PC-3 (cell line): ENCODE measurements at regions not wholly inside any gene's neighbourhood (a gene's known extent, or its start where the extent isn't known, plus 50 kb on each side); places are given as distances from the start of the nearest gene placed in this dataset.

Source experiments
- ATAC-seq: fragments of 200-7000 bp; cut with Tn5 transposase; 2 replicates; pipeline ENCODE4 v1.9.1; 2020; ENCODE audit warnings: mild to moderate bottlenecking, moderate library complexity
- BruUV-seq: library from RNA; stranded (reverse); fragments of 400-500 nt; replicated peaks from 2 replicates; lab custom pipeline; 2021; lab: Mats Ljungman, UMichigan
- CTCF ChIA-PET: fragments of 300-600 bp; sonication (Branson Sonifier 250); formaldehyde crosslinking; loops from one replicate; lab custom pipeline; 2022; ENCODE audit warnings: antibody characterized with exemption; lab: Charles Lee
- POLR2A ChIA-PET: fragments of 300-600 bp; sonication (Branson Sonifier 250); formaldehyde crosslinking; loops from one replicate; lab custom pipeline; 2022; ENCODE audit warnings: antibody characterized with exemption; ENCODE audit not compliant: unreplicated experiment; lab: Charles Lee
- DNase-seq: peaks from one replicate; pipeline ENCODE4 v3.0.0-alpha.2; 2015
- H2AFZ ChIP-seq: fragments of 300-600 bp; sonication (generic); 2 replicates; pipeline ENCODE4 v1.6.0; 2016; ENCODE audit warnings: antibody characterized with exemption, low read length
- H3F3A ChIP-seq: fragments of 300-600 bp; sonication (generic); one replicate; pipeline ENCODE4 v1.6.0; 2017; ENCODE audit warnings: antibody characterized with exemption, low read length, control low read depth, mild to moderate bottlenecking; ENCODE audit not compliant: unreplicated experiment
- H3K27ac ChIP-seq: fragments of 300-600 bp; sonication (generic); 2 replicates; pipeline ENCODE4 v1.5.1; 2016; ENCODE audit warnings: mild to moderate bottlenecking, low read length
- H3K27me3 ChIP-seq: fragments of 300-600 bp; sonication (generic); 2 replicates; pipeline ENCODE4 v1.6.1; 2016; ENCODE audit warnings: low read length, mixed read lengths
- H3K36me3 ChIP-seq: fragments of 300-600 bp; sonication (generic); 2 replicates; pipeline ENCODE4 v1.6.1; 2016; ENCODE audit warnings: low read depth, mixed run types, low read length, mixed read lengths
- H3K4me1 ChIP-seq: fragments of 300-600 bp; sonication (generic); 2 replicates; pipeline ENCODE4 v1.5.1; 2016; ENCODE audit warnings: low read length; ENCODE audit not compliant: insufficient read depth
- H3K4me2 ChIP-seq: fragments of 300-600 bp; sonication (generic); 2 replicates; pipeline ENCODE4 v1.6.0; 2016; ENCODE audit warnings: low read length
- H3K4me3 ChIP-seq: fragments of 300-600 bp; sonication (generic); 2 replicates; pipeline ENCODE4 v1.5.1; 2016; ENCODE audit warnings: mild to moderate bottlenecking, low read length, mixed read lengths
- H3K79me2 ChIP-seq: fragments of 300-600 bp; sonication (generic); 2 replicates; pipeline ENCODE4 v1.6.1; 2017; ENCODE audit warnings: low read length, mixed read lengths
- H3K9ac ChIP-seq: fragments of 300-600 bp; sonication (generic); 2 replicates; pipeline ENCODE4 v1.6.0; 2016; ENCODE audit warnings: mild to moderate bottlenecking, low read length
- H3K9me2 ChIP-seq: fragments of 300-600 bp; sonication (generic); replicated peaks from 2 replicates; pipeline ENCODE4 v1.6.1; 2016; ENCODE audit warnings: mixed run types, low read length, mixed read lengths
- H3K9me3 ChIP-seq: fragments of 300-600 bp; sonication (generic); 2 replicates; pipeline ENCODE4 v1.6.1; 2016; ENCODE audit warnings: low read length, mixed read lengths
- H4K20me1 ChIP-seq: fragments of 300-600 bp; sonication (generic); 2 replicates; pipeline ENCODE4 v1.6.1; 2016; ENCODE audit warnings: low read length, mixed read lengths
- EZH2 ChIP-seq: fragments of 300-600 bp; sonication (generic); IDR thresholded peaks from one replicate; pipeline ENCODE4 v1.6.1; 2017; ENCODE audit warnings: antibody characterized with exemption, mild to moderate bottlenecking, low read length; ENCODE audit not compliant: unreplicated experiment
- EZH2phosphoT487 ChIP-seq: fragments of 300-600 bp; sonication (generic); IDR thresholded peaks from 2 replicates; pipeline ENCODE4 v1.6.1; 2018; ENCODE audit warnings: mild to moderate bottlenecking, antibody characterized with exemption, low read length, borderline replicate concordance
- intact Hi-C: fragments of 100-400 bp; cut with micrococcal nuclease; formaldehyde crosslinking; loops from 2 replicates; pipeline ENCODE4 v1.9.0; 2023
- TF ChIP-seq, protein P1 (sequence below): fragments of 300-600 bp; sonication (generic); conservative IDR thresholded peaks from 2 replicates; pipeline ENCODE4 v1.5.1; 2017; ENCODE audit warnings: antibody characterized with exemption, low read depth, mild to moderate bottlenecking, low read length

- Histone ChIP-seq H3K27me3 (peaks cover 22% of the 10 kb centered on the region), H3K36me3 (no peaks in the 10 kb centered on the region), H3K9me2 (no peaks in the 10 kb centered on the region), H3F3A (no peaks in the 10 kb centered on the region), H2AFZ (no peak overlapping the region), H3K9me3 (no peaks in the 10 kb centered on the region), H3K4me2 (no peak overlapping the region), H3K79me2 (no peaks in the 10 kb centered on the region), H4K20me1 (no peaks in the 10 kb centered on the region), H3K9ac (no peak overlapping the region), H3K4me1 (no peaks in the 10 kb centered on the region), H3K27ac (no peak overlapping the region), H3K4me3 (no peak overlapping the region)
- ChIA-PET CTCF (no interaction called here), POLR2A (no interaction called here)
- TF ChIP-seq, protein P1, sequence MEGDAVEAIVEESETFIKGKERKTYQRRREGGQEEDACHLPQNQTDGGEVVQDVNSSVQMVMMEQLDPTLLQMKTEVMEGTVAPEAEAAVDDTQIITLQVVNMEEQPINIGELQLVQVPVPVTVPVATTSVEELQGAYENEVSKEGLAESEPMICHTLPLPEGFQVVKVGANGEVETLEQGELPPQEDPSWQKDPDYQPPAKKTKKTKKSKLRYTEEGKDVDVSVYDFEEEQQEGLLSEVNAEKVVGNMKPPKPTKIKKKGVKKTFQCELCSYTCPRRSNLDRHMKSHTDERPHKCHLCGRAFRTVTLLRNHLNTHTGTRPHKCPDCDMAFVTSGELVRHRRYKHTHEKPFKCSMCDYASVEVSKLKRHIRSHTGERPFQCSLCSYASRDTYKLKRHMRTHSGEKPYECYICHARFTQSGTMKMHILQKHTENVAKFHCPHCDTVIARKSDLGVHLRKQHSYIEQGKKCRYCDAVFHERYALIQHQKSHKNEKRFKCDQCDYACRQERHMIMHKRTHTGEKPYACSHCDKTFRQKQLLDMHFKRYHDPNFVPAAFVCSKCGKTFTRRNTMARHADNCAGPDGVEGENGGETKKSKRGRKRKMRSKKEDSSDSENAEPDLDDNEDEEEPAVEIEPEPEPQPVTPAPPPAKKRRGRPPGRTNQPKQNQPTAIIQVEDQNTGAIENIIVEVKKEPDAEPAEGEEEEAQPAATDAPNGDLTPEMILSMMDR, result no peak
- intact Hi-C loops, result no loop called here
- DNase-seq (no peak), ATAC-seq (no peak)
- BruUV-seq, result no TSS peak
These were observed 356.9 kb downstream of the C16orf95 start for GRCh38 chr16:86960266-86960665.

- intact Hi-C loops, result no loop called here
- ChIA-PET POLR2A (no interaction called here), CTCF (no interaction called here)
- Histone ChIP-seq H3K36me3 (no peaks in the 10 kb centered on the region), H2AFZ (no peak overlapping the region), H3K4me2 (no peak overlapping the region), H3K27ac (no peak overlapping the region), H3K9ac (no peak overlapping the region), H3K9me3 (no peaks in the 10 kb centered on the region), H3K9me2 (no peaks in the 10 kb centered on the region), H3K79me2 (no peaks in the 10 kb centered on the region), H3K4me3 (no peak overlapping the region), H4K20me1 (no peaks in the 10 kb centered on the region), H3K27me3 (peaks cover 22% of the 10 kb centered on the region), H3K4me1 (no peaks in the 10 kb centered on the region), H3F3A (no peaks in the 10 kb centered on the region)
- ATAC-seq, result no peak
- DNase-seq, result no peak
- no TSS peak for BruUV-seq
- TF ChIP-seq, protein P1, result no peak
These were observed 356.0 kb downstream of the C16orf95 start for GRCh38 chr16:86961171-86961601.

GRCh38 chr16:86962259-86962658, 354.9 kb downstream of the C16orf95 start:
- ATAC-seq, result no peak
- DNase-seq, result no peak
- no peak overlapping the region for H3K4me3 ChIP-seq
- no peaks in the 10 kb centered on the region for H4K20me1 ChIP-seq
- H3K9ac ChIP-seq, result no peak overlapping the region
- POLR2A ChIA-PET, result no interaction called here
- no peak overlapping the region for H3K4me2 ChIP-seq
- no peaks in the 10 kb centered on the region for H3K9me3 ChIP-seq
- no peaks in the 10 kb centered on the region for H3F3A ChIP-seq
- H3K4me1 ChIP-seq, result no peaks in the 10 kb centered on the region
- H3K79me2 ChIP-seq, result no peaks in the 10 kb centered on the region
- intact Hi-C loops, result no loop called here
- BruUV-seq, result no TSS peak
- no peak overlapping the region for H3K27ac ChIP-seq
- H3K27me3 ChIP-seq, result peaks cover 22% of the 10 kb centered on the region
- no peaks in the 10 kb centered on the region for H3K9me2 ChIP-seq
- CTCF ChIA-PET, result no interaction called here
- no peak overlapping the region for H2AFZ ChIP-seq
- TF ChIP-seq EZH2, result no peak
- no peak for TF ChIP-seq EZH2phosphoT487
- TF ChIP-seq, protein P1, result no peak
- no peaks in the 10 kb centered on the region for H3K36me3 ChIP-seq
